ENCODE measurements at regions not wholly inside any gene's neighbourhood (a gene's known extent, or its start where the extent isn't known, plus 50 kb on each side); places are given as distances from the start of the nearest gene placed in this dataset.

GRCh38 chr7:52423251-52423650, 612.2 kb upstream of the POM121L12 start:
- no peak overlapping the region for H3K4me3 ChIP-seq (ENCODE audit: low read depth, low read length)
- TF ChIP-seq CTCF (IDR thresholded peaks at IDR 0.05; ENCODE audit: insufficient read depth, low read depth, low read length, missing control alignments): no peak
- no peak for DNase-seq (ENCODE audit: low read depth)

- no peak for DNase-seq (ENCODE audit: low read depth)
- no peak for TF ChIP-seq CTCF (IDR thresholded peaks at IDR 0.05; ENCODE audit: insufficient read depth, low read depth, low read length, missing control alignments)
- no peak overlapping the region for H3K4me3 ChIP-seq (ENCODE audit: low read depth, low read length)
These were observed 622.4 kb upstream of the POM121L12 start for GRCh38 chr7:52413051-52413450.

GRCh38 chr7:52410032-52410431, 625.4 kb upstream of the POM121L12 start:
- no peak overlapping the region for H3K4me3 ChIP-seq (ENCODE audit: low read depth, low read length)
- no peak for DNase-seq (ENCODE audit: low read depth)
- no peak for TF ChIP-seq CTCF (IDR thresholded peaks at IDR 0.05; ENCODE audit: insufficient read depth, low read depth, low read length, missing control alignments)

- DNase-seq (ENCODE audit: low read depth): no peak
- TF ChIP-seq CTCF (IDR thresholded peaks at IDR 0.05; ENCODE audit: insufficient read depth, low read depth, low read length, missing control alignments): no peak
- H3K4me3 ChIP-seq (ENCODE audit: low read depth, low read length): no peak overlapping the region
These were observed 628.6 kb upstream of the POM121L12 start for GRCh38 chr7:52406808-52407207.

GRCh38 chr7:52382731-52383130, 652.7 kb upstream of the POM121L12 start:
- no peak for DNase-seq (ENCODE audit: low read depth)
- no peak for TF ChIP-seq CTCF (IDR thresholded peaks at IDR 0.05; ENCODE audit: insufficient read depth, low read depth, low read length, missing control alignments)
- no peak overlapping the region for H3K4me3 ChIP-seq (ENCODE audit: low read depth, low read length)

GRCh38 chr7:52369922-52370321, 665.5 kb upstream of the POM121L12 start:
- no peak for DNase-seq (ENCODE audit: low read depth)
- no peak overlapping the region for H3K4me3 ChIP-seq (ENCODE audit: low read depth, low read length)
- no peak for TF ChIP-seq CTCF (IDR thresholded peaks at IDR 0.05; ENCODE audit: insufficient read depth, low read depth, low read length, missing control alignments)

GRCh38 chr7:52365349-52365748, 670.1 kb upstream of the POM121L12 start:
- no peak for TF ChIP-seq CTCF (IDR thresholded peaks at IDR 0.05; ENCODE audit: insufficient read depth, low read depth, low read length, missing control alignments)
- DNase-seq (ENCODE audit: low read depth): no peak
- H3K4me3 ChIP-seq (ENCODE audit: low read depth, low read length): no peak overlapping the region

Data from GM12865 (cell line).